Transverse colon (tissue), 4 donors: ENCODE measurements at regions not wholly inside any gene's neighbourhood (a gene's known extent, or its start where the extent isn't known, plus 50 kb on each side); places are given as distances from the start of the nearest gene placed in this dataset.

Experiments used
- DNase-seq: peaks from one replicate; pipeline ENCODE4 v3.0.0-alpha.2; 2019
- H3K27ac ChIP-seq, 4 donors: fragments of 200-600 bp; sonication (generic); 2 replicates each; pipeline ENCODE4 v1.5.1; 2016 to 2018; ENCODE audit warnings: inconsistent platforms in 4 of 4
- H3K27me3 ChIP-seq: fragments of 200-600 bp; sonication (generic); 2 replicates; pipeline ENCODE4 v1.5.1; 2017; ENCODE audit warnings: inconsistent platforms
- H3K36me3 ChIP-seq, 4 donors: fragments of 200-600 bp; sonication (generic); 2 replicates each; pipeline ENCODE4 v1.5.1; 2017 to 2019; ENCODE audit warnings: inconsistent platforms in 4 of 4
- H3K4me1 ChIP-seq, 4 donors: fragments of 200-600 bp; sonication (generic); 2 replicates each; pipeline ENCODE4 v1.5.1; 2017 to 2020; ENCODE audit warnings: inconsistent platforms in 4 of 4
- H3K4me3 ChIP-seq, 4 donors: fragments of 200-600 bp; sonication (generic); 1 replicate in 1 of 4; 2 replicates in 3 of 4; pipeline versions ENCODE4 v1.5.1 to v1.6.1; 2017 to 2019; ENCODE audit warnings: inconsistent platforms in 4 of 4
- H3K9me3 ChIP-seq, 2 donors: fragments of 200-600 bp; sonication (generic); 2 replicates each; pipeline ENCODE4 v1.5.1; 2017 to 2019; ENCODE audit warnings: inconsistent platforms in 2 of 2
- EP300 ChIP-seq: sonication (generic); formaldehyde crosslinking; IDR thresholded peaks from one replicate; pipeline ENCODE4 v1.6.1; 2017; ENCODE audit warnings: antibody characterized with exemption, low read depth
- POLR2A ChIP-seq: fragments of 450-650 bp; IDR thresholded peaks from one replicate; pipeline ENCODE4 v1.6.1; 2016; ENCODE audit warnings: antibody characterized with exemption, mild to moderate bottlenecking, moderate library complexity
- POLR2AphosphoS5 ChIP-seq, 3 donors: sonication (generic); formaldehyde crosslinking; IDR thresholded peaks; one replicate each; pipeline ENCODE4 v1.6.1; 2016; ENCODE audit warnings: antibody characterized with exemption in 3 of 3
- WGBS, 2 donors: methylation state at CpG; one replicate each; pipeline ENCODE4 v1.1.5; 2018; ENCODE audit warnings: low coverage in 1 of 2; 5-methylcytosine and 5-hydroxymethylcytosine counted together
- in situ Hi-C, 4 donors: fragments of 200-750 bp; cut with MboI; loops; one replicate each; pipeline versions ENCODE4 v1.15.0 to v1.15.1; 2017; ENCODE audit warnings: low sequenced_read_pairs in 3 of 4, low pct_ligation_motif_present in 1 of 4, low pct_unique_long_range_greater_than_20kb in 1 of 4
- intact Hi-C: fragments of 100-400 bp; cut with DNase I; formaldehyde crosslinking; loops from one replicate; pipeline ENCODE4 v1.15.1; 2023; ENCODE audit warnings: low total_unique reads
- TF ChIP-seq, protein P1 (sequence below), 5 experiments: fragments of 200-600 bp in 3 of 5; fragments of 450-650 bp in 2 of 5; sonication (generic) in 3 of 5; IDR thresholded peaks; 1 replicate in 2 of 5; 2 replicates in 3 of 5; pipeline ENCODE4 v1.5.1; 2016 to 2017; ENCODE audit warnings: antibody characterized with exemption in 5 of 5, inconsistent platforms in 3 of 5, mild to moderate bottlenecking in 2 of 5, moderate library complexity in 1 of 5

- intact Hi-C loops (no loop called here), in situ Hi-C loops (no loop called here)
- 40% methylated on average over 2 of the region's 2 CpGs for WGBS, 2 donors
- no peaks in the 10 kb centered on the region for H3K27me3 ChIP-seq
- no peak overlapping the region for H3K27ac ChIP-seq
- no peaks in the 10 kb centered on the region for H3K9me3 ChIP-seq
- no peak overlapping the region for H3K4me3 ChIP-seq
- TF ChIP-seq POLR2A (no peak), POLR2AphosphoS5 (IDR thresholded peaks at IDR 0.05) (no peak), EP300 (no peak)
- TF ChIP-seq, protein P1, sequence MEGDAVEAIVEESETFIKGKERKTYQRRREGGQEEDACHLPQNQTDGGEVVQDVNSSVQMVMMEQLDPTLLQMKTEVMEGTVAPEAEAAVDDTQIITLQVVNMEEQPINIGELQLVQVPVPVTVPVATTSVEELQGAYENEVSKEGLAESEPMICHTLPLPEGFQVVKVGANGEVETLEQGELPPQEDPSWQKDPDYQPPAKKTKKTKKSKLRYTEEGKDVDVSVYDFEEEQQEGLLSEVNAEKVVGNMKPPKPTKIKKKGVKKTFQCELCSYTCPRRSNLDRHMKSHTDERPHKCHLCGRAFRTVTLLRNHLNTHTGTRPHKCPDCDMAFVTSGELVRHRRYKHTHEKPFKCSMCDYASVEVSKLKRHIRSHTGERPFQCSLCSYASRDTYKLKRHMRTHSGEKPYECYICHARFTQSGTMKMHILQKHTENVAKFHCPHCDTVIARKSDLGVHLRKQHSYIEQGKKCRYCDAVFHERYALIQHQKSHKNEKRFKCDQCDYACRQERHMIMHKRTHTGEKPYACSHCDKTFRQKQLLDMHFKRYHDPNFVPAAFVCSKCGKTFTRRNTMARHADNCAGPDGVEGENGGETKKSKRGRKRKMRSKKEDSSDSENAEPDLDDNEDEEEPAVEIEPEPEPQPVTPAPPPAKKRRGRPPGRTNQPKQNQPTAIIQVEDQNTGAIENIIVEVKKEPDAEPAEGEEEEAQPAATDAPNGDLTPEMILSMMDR (IDR thresholded peaks at IDR 0.05): no peak
- DNase-seq: no peak
- H3K36me3 ChIP-seq: no peaks in the 10 kb centered on the region
- no peaks in the 10 kb centered on the region for H3K4me1 ChIP-seq
These were observed 405.5 kb downstream of the ANKRD7 start for GRCh38 chr7:118629898-118630438.

GRCh38 chr7:118642396-118642795, 417.9 kb downstream of the ANKRD7 start:
- no peak overlapping the region for H3K27ac ChIP-seq
- H3K4me3 ChIP-seq: no peak overlapping the region
- no peak for DNase-seq
- H3K36me3 ChIP-seq: no peaks in the 10 kb centered on the region
- WGBS, 2 donors: 56 to 90% methylated on average over 1 to 2 of the region's 2 CpGs
- in situ Hi-C loops: no loop called here
- H3K27me3 ChIP-seq: no peaks in the 10 kb centered on the region
- no peak for TF ChIP-seq EP300
- TF ChIP-seq, protein P1 (IDR thresholded peaks at IDR 0.05): no peak
- TF ChIP-seq POLR2AphosphoS5 (IDR thresholded peaks at IDR 0.05): no peak
- no peak for TF ChIP-seq POLR2A
- H3K9me3 ChIP-seq: no peaks in the 10 kb centered on the region
- no peaks in the 10 kb centered on the region for H3K4me1 ChIP-seq
- intact Hi-C loops: no loop called here

GRCh38 chr7:118644346-118644745, 419.8 kb downstream of the ANKRD7 start:
- intact Hi-C loops (no loop called here), in situ Hi-C loops (no loop called here)
- Histone ChIP-seq H3K27me3 (no peaks in the 10 kb centered on the region), H3K36me3 (no peaks in the 10 kb centered on the region), H3K27ac (no peak overlapping the region), H3K4me1 (no peaks in the 10 kb centered on the region), H3K4me3 (no peak overlapping the region), H3K9me3 (no peaks in the 10 kb centered on the region)
- DNase-seq: no peak
- TF ChIP-seq, protein P1 (IDR thresholded peaks at IDR 0.05): no peak
- TF ChIP-seq POLR2A (no peak), POLR2AphosphoS5 (IDR thresholded peaks at IDR 0.05) (no peak), EP300 (no peak)

DNA sequence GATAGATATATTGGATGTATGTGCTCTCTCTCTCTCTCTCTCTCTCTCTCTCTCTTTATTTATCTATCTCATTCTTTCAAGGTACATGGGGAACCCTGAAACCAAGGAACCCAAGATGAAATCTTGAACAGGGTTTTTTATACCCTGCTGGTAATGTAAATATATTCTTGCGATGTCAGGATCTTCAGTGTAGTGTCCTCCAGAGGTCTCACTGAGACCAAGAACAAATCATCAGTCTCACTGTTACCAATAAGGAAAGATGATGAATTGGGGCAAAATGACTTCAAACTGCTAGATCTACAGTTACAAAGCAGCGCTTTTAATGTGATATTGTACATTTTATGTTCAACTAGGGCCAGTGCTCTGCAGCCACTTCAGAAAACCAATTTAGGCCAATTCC, 423.5 kb downstream of the ANKRD7 start:
- Histone ChIP-seq H3K36me3 (no peaks in the 10 kb centered on the region), H3K4me1 (no peaks in the 10 kb centered on the region), H3K9me3 (no peaks in the 10 kb centered on the region), H3K27me3 (no peaks in the 10 kb centered on the region), H3K4me3 (no peak overlapping the region), H3K27ac (no peak overlapping the region)
- intact Hi-C loops (no loop called here), in situ Hi-C loops (no loop called here)
- DNase-seq: no peak
- WGBS, 2 donors: 81 to 87% methylated on average over 2 of the region's 2 CpGs
- TF ChIP-seq EP300: no peak
- TF ChIP-seq, protein P1 (IDR thresholded peaks at IDR 0.05): no peak
- no peak for TF ChIP-seq POLR2A
- TF ChIP-seq POLR2AphosphoS5 (IDR thresholded peaks at IDR 0.05): no peak
